ENCODE measurements at regions not wholly inside any gene's neighbourhood (a gene's known extent, or its start where the extent isn't known, plus 50 kb on each side); places are given as distances from the start of the nearest gene placed in this dataset.

DNA sequence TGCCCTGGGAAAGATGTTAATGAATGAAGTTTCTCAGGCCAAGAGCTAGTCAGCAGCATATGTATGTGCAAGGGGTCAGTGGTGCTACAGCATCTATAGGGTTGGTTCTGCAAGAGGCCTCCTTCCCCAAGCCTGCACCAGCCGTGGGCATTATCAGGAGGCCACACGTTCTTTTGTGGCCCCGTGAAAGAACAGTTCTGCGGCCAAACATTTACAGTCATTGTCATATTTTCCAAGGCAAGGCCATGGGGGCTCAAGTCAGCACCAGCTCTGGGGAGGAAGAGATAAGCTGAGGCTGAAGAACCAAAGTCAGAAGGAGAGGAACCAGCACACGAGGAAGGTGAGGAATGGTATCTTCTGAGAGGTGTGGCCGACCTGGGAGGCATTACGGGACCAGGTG is 54.4 kb upstream of the TMEM72 start:
- TF ChIP-seq POLR2AphosphoS5 (IDR thresholded peaks at IDR 0.05) (no peak), EP300 (IDR thresholded peaks at IDR 0.05) (no peak)
- TF ChIP-seq, protein P1, sequence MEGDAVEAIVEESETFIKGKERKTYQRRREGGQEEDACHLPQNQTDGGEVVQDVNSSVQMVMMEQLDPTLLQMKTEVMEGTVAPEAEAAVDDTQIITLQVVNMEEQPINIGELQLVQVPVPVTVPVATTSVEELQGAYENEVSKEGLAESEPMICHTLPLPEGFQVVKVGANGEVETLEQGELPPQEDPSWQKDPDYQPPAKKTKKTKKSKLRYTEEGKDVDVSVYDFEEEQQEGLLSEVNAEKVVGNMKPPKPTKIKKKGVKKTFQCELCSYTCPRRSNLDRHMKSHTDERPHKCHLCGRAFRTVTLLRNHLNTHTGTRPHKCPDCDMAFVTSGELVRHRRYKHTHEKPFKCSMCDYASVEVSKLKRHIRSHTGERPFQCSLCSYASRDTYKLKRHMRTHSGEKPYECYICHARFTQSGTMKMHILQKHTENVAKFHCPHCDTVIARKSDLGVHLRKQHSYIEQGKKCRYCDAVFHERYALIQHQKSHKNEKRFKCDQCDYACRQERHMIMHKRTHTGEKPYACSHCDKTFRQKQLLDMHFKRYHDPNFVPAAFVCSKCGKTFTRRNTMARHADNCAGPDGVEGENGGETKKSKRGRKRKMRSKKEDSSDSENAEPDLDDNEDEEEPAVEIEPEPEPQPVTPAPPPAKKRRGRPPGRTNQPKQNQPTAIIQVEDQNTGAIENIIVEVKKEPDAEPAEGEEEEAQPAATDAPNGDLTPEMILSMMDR (IDR thresholded peaks at IDR 0.05): no peak
